A549 (cell line): ENCODE measurements at regions not wholly inside any gene's neighbourhood (a gene's known extent, or its start where the extent isn't known, plus 50 kb on each side); places are given as distances from the start of the nearest gene placed in this dataset.
"Not testable (repeated sequence)": the region's sequence is repeated elsewhere in the genome, so short reads cannot be mapped to it uniquely, and the experiment has no call there.

Experiments
- ATOH8 ChIP-seq: fragments of 250-450 bp; sonication (Bioruptor Pico); IDR thresholded peaks from 2 replicates; pipeline ENCODE4 v1.5.0; 2020; ENCODE audit warnings: low read depth, mild to moderate bottlenecking, moderate library complexity
- BCL3 ChIP-seq: fragments of >200 bp; sonication (Bioruptor Twin); formaldehyde crosslinking; IDR thresholded peaks from 3 replicates; pipeline ENCODE4 v1.6.1; 2016
- CTCF ChIP-seq: fragments of >200 bp; sonication (Bioruptor Twin); formaldehyde crosslinking; IDR thresholded peaks from 3 replicates; pipeline ENCODE4 v1.5.1; 2016
- HDAC2 ChIP-seq: fragments of 200-600 bp; sonication (generic); IDR thresholded peaks from 2 replicates; pipeline ENCODE4 v1.6.1; 2016
- MAX ChIP-seq: IDR thresholded peaks from 2 replicates; pipeline ENCODE4 v1.6.1; 2012
- POLR2A ChIP-seq: IDR thresholded peaks from 2 replicates; pipeline ENCODE4 v1.6.1; 2012; ENCODE audit warnings: mild to moderate bottlenecking, low read length
- ZFP36 ChIP-seq: fragments of 450-650 bp; IDR thresholded peaks from 2 replicates; pipeline ENCODE4 v1.6.1; 2014; ENCODE audit warnings: borderline replicate concordance; ENCODE audit not compliant: partially characterized antibody
- TF ChIP-seq, protein P1 (sequence below): fragments of 450-650 bp; IDR thresholded peaks from 2 replicates; pipeline ENCODE4 v1.6.1; 2014; ENCODE audit warnings: antibody characterized with exemption
- TF ChIP-seq, protein P2 (sequence below): fragments of 200-600 bp; sonication (generic); IDR thresholded peaks from 2 replicates; pipeline ENCODE4 v1.6.1; 2016; ENCODE audit warnings: antibody characterized with exemption, mild to moderate bottlenecking, moderate library complexity

GRCh38 chr3:34060995-34061394, 262.6 kb downstream of the PDCD6IP start:
- not testable (repeated sequence) for TF ChIP-seq POLR2A; HDAC2; MAX; ATOH8 (CRISPR knock-in tag); BCL3; CTCF; ZFP36
- TF ChIP-seq, protein P1, sequence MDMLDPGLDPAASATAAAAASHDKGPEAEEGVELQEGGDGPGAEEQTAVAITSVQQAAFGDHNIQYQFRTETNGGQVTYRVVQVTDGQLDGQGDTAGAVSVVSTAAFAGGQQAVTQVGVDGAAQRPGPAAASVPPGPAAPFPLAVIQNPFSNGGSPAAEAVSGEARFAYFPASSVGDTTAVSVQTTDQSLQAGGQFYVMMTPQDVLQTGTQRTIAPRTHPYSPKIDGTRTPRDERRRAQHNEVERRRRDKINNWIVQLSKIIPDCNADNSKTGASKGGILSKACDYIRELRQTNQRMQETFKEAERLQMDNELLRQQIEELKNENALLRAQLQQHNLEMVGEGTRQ: not testable (repeated sequence)
- TF ChIP-seq, protein P2, sequence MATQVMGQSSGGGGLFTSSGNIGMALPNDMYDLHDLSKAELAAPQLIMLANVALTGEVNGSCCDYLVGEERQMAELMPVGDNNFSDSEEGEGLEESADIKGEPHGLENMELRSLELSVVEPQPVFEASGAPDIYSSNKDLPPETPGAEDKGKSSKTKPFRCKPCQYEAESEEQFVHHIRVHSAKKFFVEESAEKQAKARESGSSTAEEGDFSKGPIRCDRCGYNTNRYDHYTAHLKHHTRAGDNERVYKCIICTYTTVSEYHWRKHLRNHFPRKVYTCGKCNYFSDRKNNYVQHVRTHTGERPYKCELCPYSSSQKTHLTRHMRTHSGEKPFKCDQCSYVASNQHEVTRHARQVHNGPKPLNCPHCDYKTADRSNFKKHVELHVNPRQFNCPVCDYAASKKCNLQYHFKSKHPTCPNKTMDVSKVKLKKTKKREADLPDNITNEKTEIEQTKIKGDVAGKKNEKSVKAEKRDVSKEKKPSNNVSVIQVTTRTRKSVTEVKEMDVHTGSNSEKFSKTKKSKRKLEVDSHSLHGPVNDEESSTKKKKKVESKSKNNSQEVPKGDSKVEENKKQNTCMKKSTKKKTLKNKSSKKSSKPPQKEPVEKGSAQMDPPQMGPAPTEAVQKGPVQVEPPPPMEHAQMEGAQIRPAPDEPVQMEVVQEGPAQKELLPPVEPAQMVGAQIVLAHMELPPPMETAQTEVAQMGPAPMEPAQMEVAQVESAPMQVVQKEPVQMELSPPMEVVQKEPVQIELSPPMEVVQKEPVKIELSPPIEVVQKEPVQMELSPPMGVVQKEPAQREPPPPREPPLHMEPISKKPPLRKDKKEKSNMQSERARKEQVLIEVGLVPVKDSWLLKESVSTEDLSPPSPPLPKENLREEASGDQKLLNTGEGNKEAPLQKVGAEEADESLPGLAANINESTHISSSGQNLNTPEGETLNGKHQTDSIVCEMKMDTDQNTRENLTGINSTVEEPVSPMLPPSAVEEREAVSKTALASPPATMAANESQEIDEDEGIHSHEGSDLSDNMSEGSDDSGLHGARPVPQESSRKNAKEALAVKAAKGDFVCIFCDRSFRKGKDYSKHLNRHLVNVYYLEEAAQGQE: not testable (repeated sequence)
